ENCODE measurements at regions not wholly inside any gene's neighbourhood (a gene's known extent, or its start where the extent isn't known, plus 50 kb on each side); places are given as distances from the start of the nearest gene placed in this dataset.

DNA sequence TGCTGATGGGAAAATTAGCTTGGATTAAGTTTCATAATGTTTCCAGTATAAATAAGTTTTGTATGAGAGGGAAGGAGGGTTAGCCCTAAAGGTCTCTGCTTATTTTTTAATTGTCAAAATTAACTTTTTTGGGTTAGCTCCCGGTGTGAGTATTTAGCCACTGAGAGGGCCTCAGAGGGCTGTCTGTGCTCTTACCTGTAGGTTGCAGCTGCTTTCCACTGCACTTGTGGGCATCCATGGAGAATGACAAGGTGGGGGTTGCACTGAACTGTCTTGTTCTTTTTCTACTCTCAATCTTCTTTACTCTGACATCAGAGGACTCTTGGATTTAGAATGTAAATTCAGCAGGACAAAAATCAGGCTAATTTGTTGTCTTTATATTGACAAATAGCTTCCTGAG, 81.4 kb downstream of the CD164 start:
- Histone ChIP-seq H3K27ac (peak overlapping the region; percentile 32 to 72 (median 50)), H3K36me3 (no peaks in the 10 kb centered on the region), H3K27me3 (no peaks in the 10 kb centered on the region), H3K4me1 (peaks cover 6 to 69% (median 38%) of the 10 kb centered on the region in 4 donors), H3K4me3 (no peak overlapping the region), H3K9me3 (no peaks in the 10 kb centered on the region)
- no peak for DNase-seq
- no peak for TF ChIP-seq POLR2A (IDR thresholded peaks at IDR 0.05)
- TF ChIP-seq EP300 (IDR thresholded peaks at IDR 0.05) = no peak
- no peak for TF ChIP-seq POLR2AphosphoS5 (IDR thresholded peaks at IDR 0.05)
- no peak for TF ChIP-seq CTCF (IDR thresholded peaks at IDR 0.05)
- WGBS, 5 donors = 67 to 90% (median 85%) methylated on average over 1 of the region's 1 CpG
- intact Hi-C loops (cut with DNase I; ENCODE audit: low total_unique reads) = no loop called here

GRCh38 chr6:109299776-109300564, 82.3 kb downstream of the CD164 start:
- Histone ChIP-seq H3K4me3 (no peak overlapping the region), H3K4me1 (peaks cover 6 to 72% (median 41%) of the 10 kb centered on the region in 4 donors), H3K36me3 (no peaks in the 10 kb centered on the region), H3K27me3 (no peaks in the 10 kb centered on the region), H3K9me3 (no peaks in the 10 kb centered on the region), H3K27ac (peak overlapping the region in 4 of 5 donors; percentile 50 to 72 (median 60))
- DNase-seq = peak; percentile 41 to 78
- intact Hi-C loops (cut with DNase I; ENCODE audit: low total_unique reads) = no loop called here
- TF ChIP-seq POLR2AphosphoS5 (IDR thresholded peaks at IDR 0.05) (peak; percentile 35 to 56 (median 38)), EP300 (IDR thresholded peaks at IDR 0.05) (peak; percentile 73), CTCF (IDR thresholded peaks at IDR 0.05) (no peak)
- WGBS, 5 donors = 29 to 48% (median 41%) methylated on average over 7 of the region's 7 CpGs

DNA sequence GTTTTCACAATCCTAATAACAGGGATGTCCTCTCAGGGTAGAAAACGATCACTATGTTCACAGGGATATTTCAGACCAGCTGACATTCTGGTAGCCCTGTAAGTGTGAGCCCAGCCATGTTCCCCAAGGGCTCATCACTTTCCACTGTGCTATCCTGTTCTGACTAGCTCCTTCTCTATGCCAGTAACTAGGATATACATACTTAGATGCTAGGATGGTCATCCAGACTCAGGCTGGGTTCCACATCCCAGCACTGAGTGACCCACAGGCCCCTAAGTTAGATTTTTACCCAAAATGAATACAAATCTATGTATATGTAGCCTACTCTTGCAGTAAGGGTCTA, 83.0 kb downstream of the CD164 start:
- WGBS, 5 donors = 71 to 81% (median 79%) methylated on average over 1 of the region's 1 CpG
- DNase-seq = no peak
- no peaks in the 10 kb centered on the region for H3K27me3 ChIP-seq
- H3K4me3 ChIP-seq = no peak overlapping the region
- no peaks in the 10 kb centered on the region for H3K9me3 ChIP-seq
- no peaks in the 10 kb centered on the region for H3K36me3 ChIP-seq
- H3K4me1 ChIP-seq = peaks cover under 1 to 67% (median 39%) of the 10 kb centered on the region in 4 donors
- H3K27ac ChIP-seq = peak overlapping the region in 2 of 5 donors; percentile 67 to 72
- intact Hi-C loops (cut with DNase I; ENCODE audit: low total_unique reads) = no loop called here
- TF ChIP-seq CTCF (IDR thresholded peaks at IDR 0.05) = no peak
- no peak for TF ChIP-seq POLR2A (IDR thresholded peaks at IDR 0.05)
- no peak for TF ChIP-seq POLR2AphosphoS5 (IDR thresholded peaks at IDR 0.05)
- TF ChIP-seq EP300 (IDR thresholded peaks at IDR 0.05) = no peak

DNA sequence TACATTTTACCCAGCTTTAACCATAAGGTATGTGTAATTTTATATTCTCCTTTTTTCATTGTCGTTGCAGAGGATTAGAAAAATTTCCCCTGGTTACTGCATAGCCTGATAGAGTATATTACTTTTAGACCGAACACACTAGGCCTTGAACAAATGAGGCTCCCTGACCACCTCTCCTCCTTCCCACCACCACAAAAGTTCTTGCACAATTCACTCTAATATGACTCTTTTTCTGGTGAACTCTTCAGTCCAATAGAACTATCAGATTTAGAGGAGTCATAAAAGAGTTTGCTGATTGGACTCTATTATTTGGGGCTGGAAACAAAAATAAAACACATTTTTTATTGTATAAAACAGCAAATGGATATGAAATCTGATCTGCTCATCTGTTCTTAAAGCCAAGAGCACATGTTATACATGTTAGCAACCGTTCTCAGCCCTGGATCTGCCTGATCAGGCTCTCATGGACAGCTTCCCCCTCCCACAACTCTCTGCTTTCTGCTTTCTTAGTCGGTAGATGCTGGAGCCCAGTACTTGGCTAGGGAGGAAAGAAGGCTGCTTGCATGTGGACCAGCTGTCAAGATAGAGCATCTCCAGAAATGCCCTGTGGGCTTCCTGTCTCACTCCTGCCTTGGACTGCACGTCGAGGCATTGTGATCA, 83.5 kb downstream of the CD164 start:
- H3K27ac ChIP-seq = peak overlapping the region in 2 of 5 donors; percentile 67 to 72
- no peak for TF ChIP-seq POLR2A (IDR thresholded peaks at IDR 0.05)
- no peak for TF ChIP-seq CTCF (IDR thresholded peaks at IDR 0.05)

More for the DNA sequence above, 83.5 kb downstream of the CD164 start:
- no peak overlapping the region for H3K4me3 ChIP-seq
- H3K4me1 ChIP-seq = peaks cover 0 to 62% (median 36%) of the 10 kb centered on the region in 4 donors
- intact Hi-C loops (cut with DNase I; ENCODE audit: low total_unique reads) = no loop called here
- H3K9me3 ChIP-seq = no peaks in the 10 kb centered on the region
- no peaks in the 10 kb centered on the region for H3K36me3 ChIP-seq
- 66 to 82% (median 78%) methylated on average over 6 of the region's 6 CpGs for WGBS, 5 donors
- no peaks in the 10 kb centered on the region for H3K27me3 ChIP-seq
- DNase-seq = no peak
